Activated CD8-positive, alpha-beta memory T cell treated with anti-CD3 and anti-CD28 coated beads, Interleukin-2, amount 10 ng/mL, durations not matched to agents 7 days and 5 days (primary cell): ENCODE measurements at regions not wholly inside any gene's neighbourhood (a gene's known extent, or its start where the extent isn't known, plus 50 kb on each side); places are given as distances from the start of the nearest gene placed in this dataset.

Experiments used
- ATAC-seq: fragments of 150-1000 bp; cut with Tn5 transposase; one replicate; pipeline ENCODE4 v1.10.0; 2021; ENCODE audit warnings: moderate library complexity
- CTCF ChIA-PET: fragments of 350-600 bp; sonication (Branson Sonifier 250); formaldehyde crosslinking; loops from one replicate; lab custom pipeline; 2021; ENCODE audit warnings: antibody characterized with exemption; lab: Charles Lee
- DNase-seq: peaks from one replicate; pipeline ENCODE4 v3.0.0-alpha.2; 2020
- H3K27ac Mint-ChIP-seq: one replicate; pipeline ENCODE4 v1.8.0; 2021; ENCODE audit warnings: mild to moderate bottlenecking, mixed read lengths
- H3K27me3 Mint-ChIP-seq: one replicate; pipeline ENCODE4 v1.8.0; 2021; ENCODE audit warnings: mixed read lengths
- H3K36me3 Mint-ChIP-seq: one replicate; pipeline ENCODE4 v1.8.0; 2021; ENCODE audit warnings: mild to moderate bottlenecking, mixed read lengths
- H3K4me1 Mint-ChIP-seq: one replicate; pipeline ENCODE4 v1.8.0; 2021; ENCODE audit warnings: mixed read lengths
- H3K4me3 Mint-ChIP-seq: one replicate; pipeline ENCODE4 v1.8.0; 2021; ENCODE audit warnings: mild to moderate bottlenecking, moderate library complexity, mixed read lengths
- H3K9me3 Mint-ChIP-seq: one replicate; pipeline ENCODE4 v1.8.0; 2022; ENCODE audit warnings: low read depth, mixed read lengths

DNA sequence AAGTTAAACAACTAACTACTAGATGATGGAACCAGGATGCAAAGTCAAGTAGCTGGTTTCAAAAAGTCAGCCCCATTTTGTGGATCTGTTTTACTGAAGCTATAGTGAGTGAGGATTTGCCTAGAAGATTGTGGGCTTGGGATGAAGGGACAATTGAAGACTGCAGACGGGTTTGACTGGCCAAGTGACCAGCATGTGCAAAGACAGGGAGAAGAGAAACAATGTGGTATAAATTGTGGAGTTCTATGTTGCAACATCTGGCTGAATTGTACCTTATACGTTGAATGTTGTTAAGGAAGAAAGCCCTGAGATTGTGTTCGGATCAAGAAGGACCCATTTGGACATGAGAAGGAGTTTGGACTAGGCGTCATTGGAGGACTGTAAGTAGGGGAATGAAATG is 101.8 kb downstream of the MAT2B start:
- Mint-ChIP-seq H3K36me3 (no peaks in the 10 kb centered on the region), H3K9me3 (no peaks in the 10 kb centered on the region)
- CTCF ChIA-PET = no interaction called here

GRCh38 chr5:163608621-163609020 is 103.2 kb downstream of the MAT2B start:
- CTCF ChIA-PET = no interaction called here
- no peak overlapping the region for H3K4me3 Mint-ChIP-seq
- H3K9me3 Mint-ChIP-seq = no peaks in the 10 kb centered on the region
- H3K36me3 Mint-ChIP-seq = no peaks in the 10 kb centered on the region
- H3K27me3 Mint-ChIP-seq = no peaks in the 10 kb centered on the region
- DNase-seq (no peak), ATAC-seq (no peak)
- no peak overlapping the region for H3K27ac Mint-ChIP-seq
- H3K4me1 Mint-ChIP-seq = no peaks in the 10 kb centered on the region

More for the DNA sequence above, 101.8 kb downstream of the MAT2B start:
- Mint-ChIP-seq H3K27me3 (no peaks in the 10 kb centered on the region), H3K4me1 (no peaks in the 10 kb centered on the region), H3K27ac (no peak overlapping the region), H3K4me3 (no peak overlapping the region)
- DNase-seq (no peak), ATAC-seq (no peak)

DNA sequence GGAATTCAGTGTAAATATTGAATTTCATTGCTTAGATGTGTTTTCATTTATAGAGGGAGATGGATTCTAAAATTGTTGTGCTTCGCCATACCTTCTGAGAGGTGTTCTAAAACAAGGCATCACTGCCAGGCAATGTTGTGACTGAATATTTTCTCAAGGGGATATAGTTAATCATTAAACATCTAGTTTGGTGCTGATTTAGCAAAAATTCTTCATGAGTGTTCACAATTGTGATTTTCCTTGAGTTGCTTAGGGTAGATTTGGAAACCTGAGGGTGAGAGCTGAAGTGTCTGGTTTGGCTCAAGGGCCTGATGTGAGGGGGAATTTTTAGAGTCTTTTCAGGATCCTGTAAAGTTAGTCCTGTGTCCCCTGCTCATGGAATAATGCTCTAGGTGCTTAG is 104.5 kb downstream of the MAT2B start:
- no peaks in the 10 kb centered on the region for H3K36me3 Mint-ChIP-seq
- DNase-seq (no peak), ATAC-seq (no peak)
- H3K9me3 Mint-ChIP-seq = no peaks in the 10 kb centered on the region
- no peaks in the 10 kb centered on the region for H3K27me3 Mint-ChIP-seq
- CTCF ChIA-PET = no interaction called here
- no peaks in the 10 kb centered on the region for H3K4me1 Mint-ChIP-seq
- no peak overlapping the region for H3K4me3 Mint-ChIP-seq
- no peak overlapping the region for H3K27ac Mint-ChIP-seq

GRCh38 chr5:163612358-163613149 is 107.1 kb downstream of the MAT2B start:
- CTCF ChIA-PET = no interaction called here
- no peaks in the 10 kb centered on the region for H3K9me3 Mint-ChIP-seq
- H3K36me3 Mint-ChIP-seq = no peaks in the 10 kb centered on the region
- DNase-seq (no peak), ATAC-seq (no peak)
- H3K4me1 Mint-ChIP-seq = no peaks in the 10 kb centered on the region
- no peak overlapping the region for H3K27ac Mint-ChIP-seq
- no peaks in the 10 kb centered on the region for H3K27me3 Mint-ChIP-seq
- no peak overlapping the region for H3K4me3 Mint-ChIP-seq

DNA sequence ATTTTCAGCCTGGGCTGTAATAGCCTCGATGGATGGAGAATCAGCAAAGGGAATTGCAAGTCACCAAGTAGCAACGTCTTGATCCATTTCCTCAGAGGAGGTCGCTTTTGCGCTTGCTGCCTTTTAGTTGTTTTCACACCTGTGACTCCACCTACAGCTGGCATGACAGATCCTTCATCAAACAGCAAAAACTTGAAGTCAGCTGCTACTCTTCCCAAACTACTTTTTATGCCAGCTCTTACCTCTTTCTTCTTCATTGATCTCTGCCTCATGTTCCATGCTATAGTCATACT is 107.7 kb downstream of the MAT2B start:
- Mint-ChIP-seq H3K27me3 (no peaks in the 10 kb centered on the region), H3K4me1 (no peaks in the 10 kb centered on the region), H3K9me3 (no peaks in the 10 kb centered on the region), H3K27ac (no peak overlapping the region), H3K4me3 (no peak overlapping the region), H3K36me3 (no peaks in the 10 kb centered on the region)
- ATAC-seq = no peak
- no peak for DNase-seq
- CTCF ChIA-PET = no interaction called here

GRCh38 chr5:163614787-163615186 is 109.4 kb downstream of the MAT2B start:
- DNase-seq = no peak
- ATAC-seq = no peak
- no peak overlapping the region for H3K4me3 Mint-ChIP-seq
- CTCF ChIA-PET = no interaction called here
- no peaks in the 10 kb centered on the region for H3K27me3 Mint-ChIP-seq
- no peaks in the 10 kb centered on the region for H3K36me3 Mint-ChIP-seq
- no peaks in the 10 kb centered on the region for H3K4me1 Mint-ChIP-seq
- H3K27ac Mint-ChIP-seq = no peak overlapping the region
- no peaks in the 10 kb centered on the region for H3K9me3 Mint-ChIP-seq

GRCh38 chr5:163619273-163619934 is 114.0 kb downstream of the MAT2B start:
- DNase-seq (no peak), ATAC-seq (no peak)
- H3K9me3 Mint-ChIP-seq = no peaks in the 10 kb centered on the region
- no peak overlapping the region for H3K27ac Mint-ChIP-seq
- H3K4me1 Mint-ChIP-seq = no peaks in the 10 kb centered on the region
- CTCF ChIA-PET = no interaction called here
- H3K27me3 Mint-ChIP-seq = no peaks in the 10 kb centered on the region
- no peak overlapping the region for H3K4me3 Mint-ChIP-seq
- no peaks in the 10 kb centered on the region for H3K36me3 Mint-ChIP-seq

DNA sequence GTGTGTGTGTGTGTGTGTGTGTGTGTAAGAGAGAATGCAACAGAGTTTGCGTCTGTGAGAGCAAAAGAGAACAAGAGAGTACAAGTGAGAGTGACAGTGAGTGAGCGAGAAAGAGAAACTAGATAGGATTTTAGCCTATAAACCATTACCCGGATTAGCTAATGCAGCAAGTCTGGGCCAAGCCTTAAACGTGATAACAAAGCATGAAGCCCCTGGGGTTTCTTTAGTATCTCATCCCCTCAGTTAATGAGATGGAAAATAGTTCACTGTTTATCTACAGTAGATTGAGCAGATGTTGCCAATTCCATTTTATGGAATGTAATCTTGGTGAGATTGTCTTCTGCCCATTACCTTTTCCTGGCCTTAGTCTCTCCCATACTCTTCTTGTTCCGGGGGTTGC is 114.5 kb downstream of the MAT2B start:
- CTCF ChIA-PET = no interaction called here
- H3K36me3 Mint-ChIP-seq = no peaks in the 10 kb centered on the region
- H3K9me3 Mint-ChIP-seq = no peaks in the 10 kb centered on the region
- ATAC-seq (no peak), DNase-seq (no peak)
- no peaks in the 10 kb centered on the region for H3K4me1 Mint-ChIP-seq
- no peak overlapping the region for H3K4me3 Mint-ChIP-seq
- no peak overlapping the region for H3K27ac Mint-ChIP-seq
- no peaks in the 10 kb centered on the region for H3K27me3 Mint-ChIP-seq

GRCh38 chr5:163622799-163623198 is 117.4 kb downstream of the MAT2B start:
- CTCF ChIA-PET = no interaction called here
- no peak overlapping the region for H3K27ac Mint-ChIP-seq
- no peak for DNase-seq
- ATAC-seq = no peak
- H3K27me3 Mint-ChIP-seq = no peaks in the 10 kb centered on the region
- H3K9me3 Mint-ChIP-seq = no peaks in the 10 kb centered on the region
- no peaks in the 10 kb centered on the region for H3K36me3 Mint-ChIP-seq
- H3K4me1 Mint-ChIP-seq = no peaks in the 10 kb centered on the region
- H3K4me3 Mint-ChIP-seq = no peak overlapping the region

DNA sequence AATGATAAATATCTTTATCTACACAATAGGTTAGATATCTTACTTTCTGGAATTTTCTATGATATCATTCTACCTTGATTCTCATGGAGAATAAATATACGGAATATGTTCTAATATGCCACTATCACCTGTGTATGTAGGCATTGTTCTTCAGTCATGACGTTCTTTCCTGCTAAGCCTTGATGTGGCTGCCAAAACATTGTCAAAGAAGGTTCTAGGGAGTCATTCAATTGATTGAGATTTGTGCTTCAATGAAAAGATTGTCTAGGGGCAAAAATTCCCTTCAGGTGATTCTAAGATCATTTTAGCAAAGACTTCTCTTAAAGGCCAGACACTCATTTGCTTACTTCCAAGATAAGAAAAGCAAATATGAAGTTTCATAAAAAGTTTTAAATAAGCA is 118.1 kb downstream of the MAT2B start:
- Mint-ChIP-seq H3K27me3 (no peaks in the 10 kb centered on the region), H3K9me3 (no peaks in the 10 kb centered on the region), H3K36me3 (no peaks in the 10 kb centered on the region), H3K27ac (no peak overlapping the region), H3K4me3 (no peak overlapping the region), H3K4me1 (no peaks in the 10 kb centered on the region)
- DNase-seq (no peak), ATAC-seq (no peak)
- CTCF ChIA-PET = no interaction called here

DNA sequence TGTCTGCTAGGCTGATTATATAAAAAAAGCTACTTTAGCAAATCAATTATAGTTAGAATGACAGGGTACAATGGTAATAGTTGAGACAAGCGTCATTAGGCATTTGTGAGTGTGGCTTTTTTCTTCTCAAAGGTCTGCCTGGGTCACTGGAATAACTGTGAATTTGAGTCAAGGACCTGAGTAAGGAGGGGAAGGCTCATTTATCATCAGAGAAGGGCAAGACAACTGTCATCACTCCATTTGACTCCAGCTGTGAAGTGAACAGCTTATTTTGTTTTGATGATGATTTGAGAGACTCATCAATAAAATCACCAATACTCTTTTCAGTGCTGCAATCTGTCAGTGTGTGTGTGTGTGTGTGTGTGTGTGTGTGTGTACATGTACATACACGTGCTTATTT is 118.6 kb downstream of the MAT2B start:
- CTCF ChIA-PET = no interaction called here
- Mint-ChIP-seq H3K36me3 (no peaks in the 10 kb centered on the region), H3K27ac (no peak overlapping the region), H3K9me3 (no peaks in the 10 kb centered on the region), H3K4me3 (no peak overlapping the region), H3K27me3 (no peaks in the 10 kb centered on the region), H3K4me1 (no peaks in the 10 kb centered on the region)
- no peak for ATAC-seq
- DNase-seq = no peak

- ATAC-seq (no peak), DNase-seq (no peak)
- no peaks in the 10 kb centered on the region for H3K4me1 Mint-ChIP-seq
- H3K27me3 Mint-ChIP-seq = no peaks in the 10 kb centered on the region
- H3K36me3 Mint-ChIP-seq = no peaks in the 10 kb centered on the region
- H3K27ac Mint-ChIP-seq = no peak overlapping the region
- no peak overlapping the region for H3K4me3 Mint-ChIP-seq
- no peaks in the 10 kb centered on the region for H3K9me3 Mint-ChIP-seq
- CTCF ChIA-PET = no interaction called here
These were observed 119.0 kb downstream of the MAT2B start for GRCh38 chr5:163624431-163624830.

- CTCF ChIA-PET = no interaction called here
- no peaks in the 10 kb centered on the region for H3K9me3 Mint-ChIP-seq
These were observed 121.5 kb downstream of the MAT2B start for GRCh38 chr5:163626904-163627434.

GRCh38 chr5:163631856-163632255 is 126.4 kb downstream of the MAT2B start:
- H3K36me3 Mint-ChIP-seq = no peaks in the 10 kb centered on the region
- CTCF ChIA-PET = no interaction called here
- H3K9me3 Mint-ChIP-seq = no peaks in the 10 kb centered on the region
- no peak overlapping the region for H3K27ac Mint-ChIP-seq
- DNase-seq (no peak), ATAC-seq (no peak)
- no peak overlapping the region for H3K4me3 Mint-ChIP-seq
- no peaks in the 10 kb centered on the region for H3K27me3 Mint-ChIP-seq
- no peaks in the 10 kb centered on the region for H3K4me1 Mint-ChIP-seq

More at GRCh38 chr5:163626904-163627434, 121.5 kb downstream of the MAT2B start:
- DNase-seq = no peak
- Mint-ChIP-seq H3K27me3 (no peaks in the 10 kb centered on the region), H3K27ac (no peak overlapping the region), H3K36me3 (no peaks in the 10 kb centered on the region), H3K4me3 (no peak overlapping the region), H3K4me1 (no peaks in the 10 kb centered on the region)
- no peak for ATAC-seq
